OCI-LY3 (cell line): ENCODE measurements at regions not wholly inside any gene's neighbourhood (a gene's known extent, or its start where the extent isn't known, plus 50 kb on each side); places are given as distances from the start of the nearest gene placed in this dataset.

Experiments
- EZH2phosphoT487 ChIP-seq: fragments of 200-600 bp; shearing (Covaris generic); IDR thresholded peaks from 2 replicates; pipeline ENCODE4 v1.6.1; 2018; ENCODE audit warnings: antibody characterized with exemption, mixed run types, low read depth
- TF ChIP-seq, protein P1 (sequence below): fragments of 200-600, 300-600 bp; sonication (generic); IDR thresholded peaks from 2 replicates; pipeline ENCODE4 v1.5.1; 2014; ENCODE audit warnings: antibody characterized with exemption, low read length, low read depth

DNA sequence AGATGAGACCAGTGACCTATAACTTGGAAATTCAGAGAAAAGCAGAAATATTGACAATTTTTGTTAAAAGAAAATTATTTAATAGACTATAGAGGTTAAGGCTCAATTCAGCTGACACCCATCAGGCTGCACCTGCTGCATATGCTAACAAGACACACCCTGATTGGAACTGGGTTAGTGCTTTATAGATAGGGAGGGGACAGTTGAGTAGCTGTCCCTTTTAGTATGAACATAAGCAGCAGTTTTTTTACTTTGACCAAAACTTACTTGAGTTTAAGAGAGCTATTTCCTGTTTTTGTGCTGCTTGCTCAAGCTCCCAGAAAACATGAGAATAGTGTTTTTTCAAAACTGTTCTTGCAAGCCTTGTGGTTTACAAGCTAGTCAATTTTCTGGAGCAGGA, 292.6 kb downstream of the LRRC3B start:
- TF ChIP-seq, protein P1, sequence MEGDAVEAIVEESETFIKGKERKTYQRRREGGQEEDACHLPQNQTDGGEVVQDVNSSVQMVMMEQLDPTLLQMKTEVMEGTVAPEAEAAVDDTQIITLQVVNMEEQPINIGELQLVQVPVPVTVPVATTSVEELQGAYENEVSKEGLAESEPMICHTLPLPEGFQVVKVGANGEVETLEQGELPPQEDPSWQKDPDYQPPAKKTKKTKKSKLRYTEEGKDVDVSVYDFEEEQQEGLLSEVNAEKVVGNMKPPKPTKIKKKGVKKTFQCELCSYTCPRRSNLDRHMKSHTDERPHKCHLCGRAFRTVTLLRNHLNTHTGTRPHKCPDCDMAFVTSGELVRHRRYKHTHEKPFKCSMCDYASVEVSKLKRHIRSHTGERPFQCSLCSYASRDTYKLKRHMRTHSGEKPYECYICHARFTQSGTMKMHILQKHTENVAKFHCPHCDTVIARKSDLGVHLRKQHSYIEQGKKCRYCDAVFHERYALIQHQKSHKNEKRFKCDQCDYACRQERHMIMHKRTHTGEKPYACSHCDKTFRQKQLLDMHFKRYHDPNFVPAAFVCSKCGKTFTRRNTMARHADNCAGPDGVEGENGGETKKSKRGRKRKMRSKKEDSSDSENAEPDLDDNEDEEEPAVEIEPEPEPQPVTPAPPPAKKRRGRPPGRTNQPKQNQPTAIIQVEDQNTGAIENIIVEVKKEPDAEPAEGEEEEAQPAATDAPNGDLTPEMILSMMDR = no peak
- no peak for TF ChIP-seq EZH2phosphoT487
